ENCODE measurements at regions not wholly inside any gene's neighbourhood (a gene's known extent, or its start where the extent isn't known, plus 50 kb on each side); places are given as distances from the start of the nearest gene placed in this dataset.
"Not testable (repeated sequence)": the region's sequence is repeated elsewhere in the genome, so short reads cannot be mapped to it uniquely, and the experiment has no call there.

GRCh38 chr14:39722547-39723273 lies 290.5 kb upstream of the FBXO33 start:
- no peak for DNase-seq

GRCh38 chr14:39716987-39717570 lies 284.8 kb upstream of the FBXO33 start:
- DNase-seq, result no peak

DNA sequence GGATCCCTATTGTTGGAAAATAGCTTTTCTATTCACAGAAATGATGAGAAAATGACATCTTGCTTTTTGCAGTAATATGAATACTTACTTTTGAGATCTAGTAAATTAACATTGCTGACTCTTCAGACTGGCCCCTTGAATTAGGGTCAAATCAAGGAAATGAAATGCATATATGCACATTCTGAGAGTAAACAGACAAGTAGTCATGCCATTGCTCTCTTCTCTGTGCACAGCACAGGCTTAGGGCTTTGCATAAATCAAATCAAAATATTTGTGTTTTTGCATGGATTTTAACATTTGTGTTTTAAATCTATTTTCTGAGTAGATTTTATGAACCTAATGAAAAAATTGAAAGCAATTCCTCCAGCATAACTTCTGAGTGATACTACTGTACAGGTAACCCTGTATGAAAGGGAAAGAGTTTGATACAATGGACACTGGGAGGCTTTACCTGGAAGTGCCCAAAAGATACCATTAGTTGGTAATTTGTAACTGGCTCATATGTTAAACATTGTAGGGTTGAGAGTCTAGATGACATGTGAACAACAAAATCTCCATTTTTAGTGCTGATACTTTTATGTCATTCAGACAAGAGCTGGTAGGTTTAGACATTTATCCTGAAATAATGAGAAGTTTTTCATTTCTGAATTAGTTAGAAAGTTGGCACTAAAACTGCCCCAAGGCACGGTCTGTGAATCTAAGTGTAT lies 280.2 kb upstream of the FBXO33 start:
- DNase-seq, result no peak

DNA sequence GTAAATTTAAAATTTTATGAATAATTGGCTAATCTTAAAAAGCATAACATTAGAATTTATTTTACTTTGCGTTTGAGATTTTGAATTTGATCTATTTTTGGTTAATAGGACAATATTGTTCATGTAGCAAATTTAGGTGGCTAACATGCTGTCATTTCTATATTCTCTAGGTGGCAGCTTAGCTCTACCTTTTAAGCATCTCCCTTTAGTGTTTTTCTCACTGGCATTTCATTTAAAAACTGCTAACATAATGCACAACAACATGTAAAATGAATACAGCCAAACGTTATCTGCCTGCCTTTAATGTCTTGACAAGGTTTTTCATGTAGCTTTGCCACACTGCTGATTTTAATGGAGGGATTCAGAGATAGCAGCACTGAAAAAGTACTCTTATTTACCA lies 272.4 kb upstream of the FBXO33 start:
- DNase-seq, result no peak

GRCh38 chr14:39694341-39694740 lies 262.1 kb upstream of the FBXO33 start:
- DNase-seq, result no peak

DNA sequence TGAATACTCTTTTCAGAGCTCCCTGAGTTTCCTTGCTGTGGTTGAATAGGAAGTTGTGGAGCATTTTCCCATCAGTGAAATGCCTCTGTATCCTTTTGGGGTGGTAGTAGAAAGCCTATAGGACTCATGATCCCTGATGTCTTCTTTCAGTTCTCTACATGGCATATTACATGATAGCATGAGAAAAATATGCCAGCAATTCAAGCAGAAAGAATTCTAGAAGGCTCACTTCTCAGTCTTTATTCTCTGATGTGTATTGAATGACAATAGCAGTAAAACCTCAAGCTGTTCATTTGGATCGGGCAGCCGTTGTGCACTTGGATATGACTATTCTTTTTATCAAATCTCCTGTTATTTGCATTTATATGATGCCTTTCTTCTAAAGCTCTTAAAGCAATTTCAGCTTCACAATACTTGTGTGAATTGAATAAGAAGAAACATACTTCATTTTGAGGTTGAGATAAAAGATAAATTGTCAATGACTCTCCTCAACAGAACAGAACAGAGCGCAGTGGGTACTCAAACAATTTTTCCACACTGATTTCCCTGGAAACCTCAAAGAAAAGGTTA lies 251.5 kb upstream of the FBXO33 start:
- no peak for DNase-seq

- no peak for DNase-seq
These were observed 250.3 kb upstream of the FBXO33 start for GRCh38 chr14:39682582-39682981.

DNA sequence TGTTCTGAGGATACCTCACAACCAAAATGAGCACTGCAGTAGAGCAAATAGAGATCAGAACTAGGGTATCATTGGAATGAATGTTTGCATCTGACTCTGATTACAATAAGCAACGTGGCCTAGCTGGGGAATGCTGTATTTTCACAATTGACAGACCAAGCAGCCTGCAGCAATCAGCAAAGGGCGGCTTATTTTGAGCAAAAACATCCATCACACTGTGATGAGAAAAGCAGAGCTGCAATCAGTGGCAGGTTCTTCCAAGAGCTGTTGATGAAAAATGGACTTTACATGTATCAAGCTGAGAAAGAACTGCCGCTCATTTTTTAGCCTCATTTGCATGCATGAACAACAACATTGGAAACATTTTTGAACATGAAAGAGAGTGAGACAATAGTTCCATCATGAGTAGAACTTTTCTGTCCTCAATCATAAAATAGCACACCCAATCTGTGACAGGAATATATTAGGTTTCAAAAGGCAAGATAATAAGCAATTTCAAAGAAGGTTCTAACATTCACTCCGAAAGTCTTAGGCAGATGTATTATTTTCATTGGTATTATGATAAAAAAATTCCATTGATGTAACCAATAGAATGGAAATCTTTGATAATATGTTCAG lies 249.7 kb upstream of the FBXO33 start:
- DNase-seq, result no peak

DNA sequence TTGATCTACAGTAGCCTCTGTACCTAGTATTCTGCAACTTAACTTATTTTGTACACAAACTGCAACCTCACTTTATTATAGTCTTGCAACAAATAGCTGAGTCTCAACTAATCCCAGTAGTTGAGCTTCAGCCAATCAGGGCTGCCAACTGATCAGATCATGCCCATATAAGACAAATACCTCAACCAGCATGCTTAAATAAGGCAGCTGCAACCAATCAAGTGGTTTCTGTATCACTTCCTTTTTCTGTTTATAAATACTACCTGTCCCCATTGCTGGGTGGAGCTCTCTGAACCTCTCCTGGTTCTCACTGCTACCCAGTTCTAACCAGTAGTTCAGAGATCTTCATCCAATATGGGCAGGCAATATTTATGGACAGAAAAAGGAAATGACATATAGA lies 248.5 kb upstream of the FBXO33 start:
- DNase-seq, result no peak

GRCh38 chr14:39673734-39674133 lies 241.5 kb upstream of the FBXO33 start:
- DNase-seq, result no peak

DNA sequence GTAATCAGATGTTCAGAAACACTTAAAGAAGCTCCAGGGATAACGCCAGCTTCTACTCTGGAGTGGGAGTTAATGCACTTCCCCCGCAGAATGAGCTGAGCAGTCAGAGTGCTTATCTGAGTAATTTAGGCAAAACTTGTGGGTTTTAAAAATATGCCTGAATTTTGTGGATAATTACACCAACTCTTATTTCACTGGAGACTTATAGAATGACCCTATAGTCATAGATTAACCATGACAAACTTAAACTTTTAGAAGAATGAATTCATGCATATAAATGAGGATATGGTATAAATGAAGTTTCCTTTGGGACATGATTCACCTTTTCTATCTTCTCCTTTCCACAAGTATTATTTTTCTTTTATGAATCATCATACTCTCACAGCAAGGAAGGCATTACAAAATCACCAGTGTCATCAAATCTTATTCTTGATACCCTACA lies 241.1 kb upstream of the FBXO33 start:
- DNase-seq, result no peak

- no peak for DNase-seq
These were observed 236.2 kb upstream of the FBXO33 start for GRCh38 chr14:39668449-39668848.

GRCh38 chr14:39666386-39666785 lies 234.2 kb upstream of the FBXO33 start:
- DNase-seq, result no peak

GRCh38 chr14:39665075-39665475 lies 232.8 kb upstream of the FBXO33 start:
- no peak for DNase-seq

- no peak for DNase-seq
These were observed 232.4 kb upstream of the FBXO33 start for GRCh38 chr14:39664646-39665045.

- DNase-seq, result no peak
These were observed 209.0 kb upstream of the FBXO33 start for GRCh38 chr14:39641224-39641623.

DNA sequence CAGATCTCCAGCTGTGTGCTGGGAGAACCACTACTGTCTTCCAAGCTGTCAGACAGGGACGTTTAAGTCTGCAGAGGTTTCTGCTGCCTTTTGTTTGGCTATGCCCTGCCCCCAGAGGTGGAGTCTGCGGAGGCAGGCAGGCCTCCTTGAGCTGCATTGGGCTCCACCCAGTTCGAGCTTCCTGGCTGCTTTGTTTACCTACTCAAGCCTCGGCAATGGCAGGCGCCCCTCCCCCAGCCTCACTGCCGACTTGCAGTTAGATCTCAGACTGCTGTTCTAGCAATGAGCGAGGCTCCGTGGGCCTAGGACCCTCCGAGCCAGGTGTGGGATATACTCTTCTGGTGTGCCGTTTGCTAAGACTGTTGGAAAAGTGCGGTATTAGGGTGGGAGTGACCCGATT lies 206.8 kb upstream of the FBXO33 start:
- not testable (repeated sequence) for DNase-seq

GRCh38 chr14:39628087-39628486 lies 195.9 kb upstream of the FBXO33 start:
- DNase-seq, result no peak

- no peak for DNase-seq
These were observed 194.7 kb upstream of the FBXO33 start for GRCh38 chr14:39626589-39627576.

DNA sequence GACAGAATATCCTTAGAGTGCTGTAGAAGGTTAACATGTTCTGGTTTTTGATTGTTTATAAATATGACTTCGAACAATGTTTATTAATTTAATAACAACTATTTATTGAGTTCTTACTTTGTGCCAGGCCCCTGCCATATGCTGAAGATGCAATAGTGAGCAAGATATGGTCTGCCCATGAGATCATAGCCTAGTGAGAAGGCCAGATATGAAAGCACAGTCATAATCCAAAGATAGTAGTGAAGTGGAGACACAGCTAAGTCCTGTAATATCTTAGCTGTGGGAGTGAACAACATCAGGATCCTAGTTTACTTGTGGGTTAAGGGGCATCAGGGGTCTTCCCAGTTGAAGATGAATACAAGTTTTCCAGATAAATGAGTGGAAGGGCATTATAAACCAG lies 189.4 kb upstream of the FBXO33 start:
- DNase-seq, result no peak

GRCh38 chr14:39621223-39621622 lies 189.0 kb upstream of the FBXO33 start:
- no peak for DNase-seq

DNA sequence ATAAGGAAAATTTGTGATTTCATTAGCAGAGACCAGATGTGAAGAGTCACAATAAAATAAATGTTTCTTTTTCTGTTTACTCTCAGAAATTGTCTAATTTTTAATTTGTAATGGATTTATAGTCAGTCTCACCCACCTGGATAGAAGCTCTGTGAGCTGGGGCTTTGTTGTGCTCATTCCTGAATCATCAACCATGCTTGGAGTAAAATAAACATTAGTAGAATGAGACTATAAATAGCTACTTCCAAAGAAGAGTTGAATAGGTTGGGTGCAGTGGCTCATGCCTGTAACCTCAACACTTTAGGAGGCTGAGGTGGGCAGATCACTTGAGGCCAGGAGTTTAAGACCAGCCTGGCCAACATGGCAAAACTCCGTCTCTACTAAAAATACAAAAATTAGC lies 185.3 kb upstream of the FBXO33 start:
- DNase-seq, result no peak
